HG03159 (cell line): ENCODE measurements at regions not wholly inside any gene's neighbourhood (a gene's known extent, or its start where the extent isn't known, plus 50 kb on each side); places are given as distances from the start of the nearest gene placed in this dataset.

Source experiments
- ATAC-seq: cut with Tn5 transposase; IDR thresholded peaks from one replicate; pipeline ENCODE4 v1.9.1; 2021; ENCODE audit warnings: mild to moderate bottlenecking, moderate library complexity; ENCODE audit not compliant: unreplicated experiment

DNA sequence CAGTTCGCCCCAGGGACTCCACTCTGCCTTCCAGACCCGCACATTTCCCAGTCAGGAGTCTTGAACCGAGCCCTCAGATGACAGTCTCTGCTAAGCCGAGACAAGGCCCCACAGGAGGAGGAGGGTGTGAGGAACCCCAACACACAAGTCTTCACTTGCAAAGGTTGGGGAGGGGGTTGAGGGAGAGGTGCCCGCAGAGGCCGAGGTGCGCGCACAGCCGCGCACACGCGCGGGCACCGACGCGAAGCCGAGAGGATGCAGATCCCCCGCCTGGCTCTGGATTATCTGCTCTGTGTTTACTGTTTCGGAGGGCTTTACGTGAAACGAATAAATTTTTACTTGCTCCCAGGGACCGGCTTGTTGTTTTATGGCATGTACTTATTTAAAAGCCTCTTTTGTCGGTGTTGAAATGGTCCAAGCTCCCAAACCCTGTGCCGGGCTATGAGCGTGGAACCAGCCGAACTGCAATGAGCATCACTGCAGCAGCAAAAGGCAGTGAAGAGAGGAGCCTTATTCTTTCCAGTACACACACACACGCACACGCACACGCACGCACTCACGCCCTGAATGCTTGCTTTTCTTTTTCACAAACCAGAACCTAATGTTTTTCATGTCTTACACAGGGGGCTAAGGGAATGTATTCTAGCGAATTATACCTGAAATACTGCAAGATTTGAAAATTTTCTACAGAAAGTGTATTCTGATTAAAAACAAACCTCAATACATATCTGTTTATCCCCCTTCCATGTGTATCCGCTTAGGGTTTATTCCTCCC lies 297.7 kb downstream of the PARP8 start:
- ATAC-seq, result no peak

DNA sequence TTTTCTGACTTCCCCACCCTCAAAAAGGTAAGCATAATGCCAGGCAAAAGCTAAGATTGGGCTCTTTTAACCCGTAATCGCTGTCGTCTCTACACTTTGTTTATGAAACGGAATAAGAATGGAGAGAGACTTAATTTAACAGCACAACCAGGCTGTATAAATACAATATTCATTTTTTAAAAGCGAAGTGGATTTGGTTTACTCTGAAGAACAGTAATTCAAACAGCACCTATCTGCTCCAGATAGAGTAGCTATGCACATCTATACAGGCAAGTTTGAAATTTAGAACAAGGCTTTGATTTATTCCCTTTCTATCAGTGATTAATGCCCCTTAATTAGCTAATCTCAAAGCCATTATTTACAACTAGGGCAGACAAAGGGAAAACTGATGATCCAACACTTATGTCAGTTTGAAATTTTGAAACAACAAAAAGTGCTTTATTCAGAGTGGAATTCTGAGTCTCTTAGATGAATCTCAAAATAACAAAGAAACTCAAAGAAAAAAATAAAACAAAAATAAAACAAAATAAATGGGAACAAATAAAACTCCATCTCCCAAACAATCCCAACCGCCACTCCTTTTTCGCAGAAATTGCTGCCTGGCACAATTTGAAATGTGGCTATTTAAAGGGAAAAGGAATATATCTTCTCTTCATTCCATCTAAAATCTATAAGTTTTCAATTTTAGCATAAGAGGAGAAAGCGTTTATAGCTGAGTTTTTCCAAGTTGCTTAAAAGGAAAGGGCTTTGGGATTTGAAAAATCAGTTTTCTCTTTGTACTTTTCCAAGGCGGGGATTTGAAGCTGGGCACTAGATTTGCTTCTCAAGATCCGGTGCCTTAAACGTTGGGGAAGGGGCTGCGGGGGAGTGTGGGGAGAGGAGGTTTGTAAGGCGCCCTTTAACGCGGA lies 298.6 kb downstream of the PARP8 start:
- no peak for ATAC-seq

DNA sequence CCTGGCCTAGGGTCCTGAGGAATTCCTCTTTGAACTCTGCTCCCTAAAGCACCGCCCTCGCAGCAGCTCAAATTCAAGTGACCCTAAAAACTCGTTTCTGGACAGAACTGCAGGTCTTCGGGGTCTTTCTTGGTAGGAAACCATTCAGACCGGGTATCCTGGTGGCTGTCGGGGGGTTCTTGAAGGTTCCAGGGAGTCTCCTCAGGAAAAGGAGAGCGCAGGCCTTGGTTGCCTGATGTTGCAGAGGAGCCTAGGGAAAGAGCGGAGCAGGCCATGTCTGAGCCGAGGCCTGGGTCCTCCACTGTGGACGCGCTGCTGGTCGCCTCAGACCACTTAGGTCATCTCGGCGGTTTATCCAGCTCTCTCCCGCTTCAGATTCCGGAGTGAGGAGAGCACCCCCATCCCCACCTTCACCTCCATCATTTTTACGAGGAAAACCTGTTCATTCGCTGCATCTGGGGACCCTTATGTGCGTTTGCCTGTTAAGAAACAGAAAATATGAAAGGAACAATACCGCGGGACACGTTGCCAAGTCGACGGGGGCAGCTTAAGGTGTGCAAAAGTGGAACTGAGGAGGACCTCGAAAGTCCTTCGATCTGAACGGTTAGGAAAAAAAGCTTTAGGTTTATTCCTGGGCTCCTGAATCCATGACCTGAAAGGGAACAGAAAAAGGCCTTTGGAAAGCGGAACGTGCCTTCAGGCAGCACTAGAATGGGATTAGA lies 299.4 kb downstream of the PARP8 start:
- ATAC-seq, result no peak

GRCh38 chr5:50967009-50967562 lies 300.6 kb downstream of the PARP8 start:
- no peak for ATAC-seq

GRCh38 chr5:50967563-50968355 lies 301.3 kb downstream of the PARP8 start:
- no peak for ATAC-seq

DNA sequence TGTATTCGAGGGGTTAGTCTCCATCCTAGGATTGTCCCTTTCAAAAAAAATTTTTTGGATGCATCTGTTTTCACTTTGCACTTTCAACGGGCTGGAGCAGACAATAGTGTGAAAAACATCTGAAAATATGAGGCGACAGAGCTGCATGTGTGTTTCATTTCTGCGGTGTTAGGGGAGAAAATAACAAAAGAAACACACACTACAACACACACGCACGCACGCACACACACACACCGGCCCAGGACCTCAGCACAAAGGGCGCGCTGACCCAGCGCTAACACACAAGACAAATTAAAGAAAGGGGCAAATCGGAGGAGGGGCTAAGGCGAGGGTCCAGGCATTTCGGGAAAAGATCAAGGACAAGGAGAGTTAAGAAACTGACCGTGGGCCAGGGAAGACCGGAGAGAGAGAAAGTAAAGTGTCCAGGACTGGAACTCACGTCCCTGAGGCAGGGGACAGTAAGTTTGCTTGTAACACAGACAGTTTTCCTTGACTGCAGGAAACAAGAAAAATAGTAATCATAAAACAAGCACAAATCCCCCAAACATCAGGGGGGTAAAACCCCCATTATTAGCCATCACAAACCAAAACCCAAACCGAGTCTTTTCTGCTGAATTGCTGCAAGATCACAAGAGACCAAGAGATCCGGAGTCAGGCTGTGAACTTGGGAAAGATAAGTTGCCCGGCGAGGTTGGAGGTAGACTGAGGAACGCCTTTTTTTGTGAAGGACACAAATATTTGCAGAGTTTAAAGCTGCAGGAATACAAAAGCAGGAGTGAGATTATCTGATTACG lies 302.1 kb downstream of the PARP8 start:
- ATAC-seq, result no peak

DNA sequence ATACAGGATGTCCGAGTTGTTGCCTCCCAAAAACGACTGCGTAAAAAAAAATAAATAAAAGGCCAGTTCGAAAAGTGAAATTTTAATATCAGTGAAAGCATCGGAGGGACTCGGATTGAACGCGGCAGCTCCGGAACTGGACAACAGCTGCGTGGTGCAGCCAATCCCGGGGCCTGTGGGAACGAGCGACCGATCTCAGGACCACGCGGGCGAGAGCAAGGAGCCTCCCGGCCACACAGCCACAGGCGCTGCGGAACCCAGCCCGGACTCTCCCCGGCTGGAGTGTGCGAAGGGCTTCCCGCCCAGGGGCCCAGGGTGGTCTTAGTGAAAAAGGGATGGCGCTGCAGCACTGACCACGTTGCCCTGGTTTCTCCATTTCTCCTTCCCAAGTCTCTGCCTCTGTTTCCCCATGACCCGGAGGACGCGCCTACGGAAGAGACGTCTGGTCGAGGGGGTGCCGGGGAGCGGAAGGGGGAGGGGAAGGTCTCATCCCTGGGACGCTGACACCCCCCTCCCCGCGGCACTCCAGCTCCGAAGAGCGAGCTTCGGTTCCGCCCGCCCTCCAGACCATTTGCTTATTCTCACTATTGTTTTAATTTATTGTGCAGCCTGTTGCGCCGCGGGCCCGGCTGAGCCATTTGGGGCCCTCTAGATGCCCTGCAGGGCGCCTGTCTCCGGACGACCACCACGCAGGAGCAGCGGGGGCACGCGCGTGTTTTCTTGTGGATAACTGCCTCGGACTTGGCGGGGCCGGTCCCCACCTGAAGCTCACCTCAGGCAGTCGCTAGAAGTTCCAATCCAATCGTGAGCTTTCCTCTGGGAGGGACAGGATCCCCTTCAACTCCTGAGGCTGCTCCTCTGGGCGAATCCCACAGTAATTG lies 303.0 kb downstream of the PARP8 start:
- no peak for ATAC-seq

GRCh38 chr5:50975840-50976239 lies 309.4 kb downstream of the PARP8 start:
- ATAC-seq, result no peak

- no peak for ATAC-seq
These were observed 312.5 kb downstream of the PARP8 start for GRCh38 chr5:50978924-50979323.

DNA sequence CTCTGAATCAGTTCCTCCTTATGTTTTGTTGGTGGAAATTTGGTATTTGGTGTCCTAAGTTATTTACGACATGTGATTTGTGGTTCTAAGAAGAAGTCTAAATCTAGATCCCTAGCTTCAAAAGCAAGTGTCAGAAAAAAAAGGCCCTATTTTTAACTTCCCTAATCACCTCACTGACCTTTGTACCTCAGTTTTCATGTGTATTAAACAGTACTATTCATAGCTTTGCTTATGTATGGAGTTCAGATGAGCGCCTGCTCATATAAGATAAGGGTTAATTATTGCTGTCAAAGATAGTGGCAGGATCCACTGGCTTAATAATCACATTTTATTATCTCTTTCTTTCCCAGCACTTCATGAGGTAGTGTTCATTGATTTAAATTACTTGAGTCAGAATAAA lies 318.2 kb downstream of the PARP8 start:
- no peak for ATAC-seq

DNA sequence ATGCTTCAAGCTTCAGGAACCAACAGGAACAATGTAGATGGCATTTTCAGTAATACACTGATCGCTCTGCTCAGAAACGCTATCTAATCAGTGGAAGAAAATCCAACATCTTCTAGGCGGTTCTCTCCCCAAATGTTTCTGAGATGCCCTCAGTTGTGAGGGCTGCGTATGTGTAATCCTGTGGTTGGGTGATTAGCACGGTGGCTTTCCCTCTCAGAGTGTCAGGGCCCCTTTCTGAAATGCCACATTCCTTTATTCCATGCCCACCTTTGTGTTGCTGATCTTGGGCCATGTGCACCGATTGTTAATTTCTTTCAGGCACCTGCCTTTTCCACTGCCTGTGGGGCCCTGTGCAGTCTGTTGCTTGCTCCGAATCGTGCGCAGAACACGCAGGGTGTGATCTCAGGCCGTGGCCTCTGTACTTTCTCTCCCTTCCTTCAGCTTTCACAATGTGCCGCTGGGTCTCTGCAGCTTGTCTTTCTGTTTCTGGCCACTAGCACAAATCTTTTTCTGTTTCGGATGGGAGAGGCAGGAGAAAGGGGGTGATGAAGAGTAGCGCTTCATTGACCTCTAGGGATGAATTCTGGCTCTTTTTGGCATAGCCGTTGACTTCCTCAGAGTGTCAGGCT lies 324.0 kb downstream of the PARP8 start:
- no peak for ATAC-seq

GRCh38 chr5:50995285-50995942 lies 329.0 kb downstream of the PARP8 start:
- no peak for ATAC-seq

GRCh38 chr5:51001227-51001923 lies 334.9 kb downstream of the PARP8 start:
- ATAC-seq, result no peak

DNA sequence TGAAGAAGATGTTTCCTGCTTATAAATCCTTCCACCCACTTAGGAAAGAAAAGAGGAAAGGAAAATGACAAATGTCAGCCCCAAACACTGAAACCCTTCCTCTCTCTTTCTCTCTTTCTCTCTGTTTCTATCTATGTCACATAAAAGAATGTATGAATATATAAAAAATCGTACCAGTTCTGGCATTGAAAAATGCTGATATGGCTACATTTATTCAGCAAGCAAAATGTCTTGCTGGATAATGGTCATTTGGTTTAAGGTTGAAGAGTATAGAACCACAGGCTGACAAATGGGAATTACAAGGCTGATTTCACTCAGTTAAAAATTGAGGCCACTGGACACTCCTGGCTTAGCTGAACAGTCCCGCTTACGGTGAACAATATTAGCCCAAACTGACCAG lies 335.9 kb downstream of the PARP8 start:
- ATAC-seq, result no peak

DNA sequence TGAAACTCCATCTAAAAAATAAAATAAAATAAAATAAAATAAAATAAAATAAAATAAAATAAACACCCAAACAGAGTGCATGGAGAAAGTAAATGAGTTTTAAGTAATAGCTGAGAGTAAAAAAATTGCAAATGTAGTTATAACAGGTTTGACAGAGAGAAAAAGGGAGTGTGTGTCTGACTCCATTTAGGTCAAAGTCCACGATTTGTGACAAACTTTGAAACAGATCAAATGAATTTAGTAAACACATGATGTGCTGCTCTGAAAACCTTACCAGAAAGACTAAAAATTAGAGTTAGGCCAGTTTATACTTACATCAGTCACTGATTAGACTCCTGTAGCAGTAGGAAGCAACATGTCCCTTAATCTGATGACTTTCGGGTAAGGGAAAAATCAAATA lies 346.6 kb downstream of the PARP8 start:
- no peak for ATAC-seq

DNA sequence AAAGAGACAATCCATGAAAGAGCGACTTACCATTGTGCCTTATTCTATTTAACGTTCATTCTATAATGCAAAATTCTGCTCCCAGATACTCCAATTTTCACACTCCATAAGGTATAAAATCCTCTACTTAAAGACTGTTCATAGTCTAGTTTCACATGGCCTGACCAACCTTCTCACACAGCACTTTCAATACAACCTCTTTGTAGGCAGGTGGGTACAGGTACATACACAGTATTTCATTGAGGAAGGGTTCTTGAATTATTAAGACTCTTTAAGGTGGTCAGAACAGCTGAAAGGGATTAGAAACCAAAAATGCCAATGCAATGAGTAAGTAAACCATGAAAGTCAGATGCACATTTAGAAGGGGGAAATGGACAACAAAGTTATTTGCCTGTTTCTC lies 352.0 kb downstream of the PARP8 start:
- no peak for ATAC-seq

DNA sequence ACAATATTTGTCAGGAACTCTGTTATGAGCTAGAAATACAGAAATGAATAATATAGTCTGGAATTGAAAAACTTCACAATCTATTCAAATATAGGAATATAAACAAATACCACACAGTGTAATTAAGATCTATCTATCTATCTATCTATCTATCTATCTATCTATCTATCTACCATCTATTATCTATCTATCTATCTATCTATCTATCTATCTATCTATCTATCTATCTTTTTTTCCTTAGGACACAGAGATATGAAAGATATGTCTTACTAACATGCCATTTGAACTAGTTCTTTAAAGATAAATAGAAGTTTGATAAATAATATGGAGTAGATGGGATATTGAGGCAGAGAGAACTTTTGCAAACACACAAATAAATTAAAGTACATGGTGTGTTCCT lies 357.8 kb downstream of the PARP8 start:
- no peak for ATAC-seq
